GM23338 (cell line): ENCODE measurements at regions not wholly inside any gene's neighbourhood (a gene's known extent, or its start where the extent isn't known, plus 50 kb on each side); places are given as distances from the start of the nearest gene placed in this dataset.

Experiments used
- ATAC-seq: fragments of 200-7000 bp; cut with Tn5 transposase; 3 replicates; pipeline ENCODE4 v1.9.1; 2020
- DNase-seq: peaks from one replicate; pipeline ENCODE4 v3.0.0-alpha.2; 2015; ENCODE audit warnings: low spot score
- H2AFZ ChIP-seq: fragments of 200-600 bp; sonication (generic); 2 replicates; pipeline ENCODE4 v1.8.0; 2016; ENCODE audit warnings: antibody characterized with exemption, mild to moderate bottlenecking, moderate library complexity
- H3F3A ChIP-seq: fragments of 200-600 bp; sonication (generic); replicated peaks from 2 replicates; pipeline ENCODE4 v1.8.0; 2017; ENCODE audit warnings: antibody characterized with exemption, mixed run types, low read depth
- H3K27ac ChIP-seq: fragments of 200-600 bp; sonication (generic); 2 replicates; pipeline ENCODE4 v1.6.1; 2016; ENCODE audit warnings: low read depth
- H3K27me3 ChIP-seq: fragments of 200-600 bp; sonication (generic); 2 replicates; pipeline ENCODE4 v1.8.0; 2016; ENCODE audit warnings: mild to moderate bottlenecking, mixed run types, moderate library complexity; ENCODE audit not compliant: insufficient read depth
- H3K36me3 ChIP-seq: fragments of 200-600 bp; sonication (generic); 2 replicates; pipeline ENCODE4 v1.8.0; 2016; ENCODE audit warnings: mild to moderate bottlenecking; ENCODE audit not compliant: insufficient read depth
- H3K4me1 ChIP-seq: fragments of 200-600 bp; sonication (generic); 2 replicates; pipeline ENCODE4 v1.8.0; 2016; ENCODE audit warnings: mild to moderate bottlenecking, moderate library complexity; ENCODE audit not compliant: insufficient read depth
- H3K4me2 ChIP-seq: fragments of 200-600 bp; sonication (generic); 2 replicates; pipeline ENCODE4 v1.7.1; 2017; ENCODE audit warnings: mixed run types
- H3K4me3 ChIP-seq: fragments of 200-600 bp; sonication (generic); 2 replicates; pipeline ENCODE4 v1.6.1; 2016; ENCODE audit warnings: mixed run types
- H3K79me2 ChIP-seq: fragments of 200-600 bp; sonication (generic); replicated peaks from 2 replicates; pipeline ENCODE4 v1.8.0; 2017; ENCODE audit warnings: mild to moderate bottlenecking; ENCODE audit not compliant: insufficient read depth
- H3K9me2 ChIP-seq: fragments of 200-600 bp; sonication (generic); 2 replicates; pipeline ENCODE4 v1.8.0; 2017; ENCODE audit not compliant: insufficient read depth
- H4K20me1 ChIP-seq: fragments of 200-600 bp; sonication (generic); replicated peaks from 2 replicates; pipeline ENCODE4 v1.8.0; 2017; ENCODE audit warnings: mild to moderate bottlenecking; ENCODE audit not compliant: insufficient read depth
- H3K27ac Mint-ChIP-seq: 2 replicates; pipeline ENCODE4 v1.8.0; 2020; ENCODE audit warnings: inconsistent platforms, mild to moderate bottlenecking, moderate library complexity, mixed read lengths
- H3K27me3 Mint-ChIP-seq: 3 replicates; pipeline ENCODE4 v1.8.0; 2022; ENCODE audit warnings: low read depth, mild to moderate bottlenecking, moderate library complexity, mixed read lengths, inconsistent platforms; ENCODE audit not compliant: insufficient read depth, poor library complexity
- H3K36me3 Mint-ChIP-seq: 3 replicates; pipeline ENCODE4 v1.8.0; 2021; ENCODE audit warnings: low read depth, mild to moderate bottlenecking, inconsistent platforms, moderate library complexity, mixed read lengths
- H3K4me1 Mint-ChIP-seq: 3 replicates; pipeline ENCODE4 v1.8.0; 2020; ENCODE audit warnings: mild to moderate bottlenecking, inconsistent platforms, mixed read lengths
- H3K4me3 Mint-ChIP-seq: 3 replicates; pipeline ENCODE4 v1.8.0; 2021; ENCODE audit warnings: moderate library complexity, mild to moderate bottlenecking, inconsistent platforms, mixed read lengths
- H3K9me3 Mint-ChIP-seq: 3 replicates; pipeline ENCODE4 v1.8.0; 2020; ENCODE audit warnings: moderate library complexity, mild to moderate bottlenecking, inconsistent platforms, mixed read lengths
- ETS1 ChIP-seq: IDR thresholded peaks from 2 replicates; pipeline ENCODE4 v1.6.1; 2016; ENCODE audit warnings: antibody characterized with exemption
- EZH2 ChIP-seq: fragments of 200-600 bp; sonication (generic); IDR thresholded peaks from one replicate; pipeline ENCODE4 v1.8.0; 2017; ENCODE audit warnings: antibody characterized with exemption, mild to moderate bottlenecking, low read depth; ENCODE audit not compliant: unreplicated experiment
- EZH2phosphoT487 ChIP-seq: fragments of 200-600 bp; sonication (generic); IDR thresholded peaks from one replicate; pipeline ENCODE4 v1.8.1; 2018; ENCODE audit warnings: antibody characterized with exemption; ENCODE audit not compliant: unreplicated experiment
- NANOG ChIP-seq: IDR thresholded peaks from 2 replicates; pipeline ENCODE4 v1.6.1; 2016; ENCODE audit warnings: antibody characterized with exemption, borderline replicate concordance
- POLR2AphosphoS5 ChIP-seq: IDR thresholded peaks from 2 replicates; pipeline ENCODE4 v1.6.1; 2016; ENCODE audit warnings: antibody characterized with exemption, low read depth
- STAT1 ChIP-seq: IDR thresholded peaks from one replicate; pipeline ENCODE4 v1.6.1; 2016; ENCODE audit warnings: antibody characterized with exemption; ENCODE audit not compliant: unreplicated experiment
- ZNF331 ChIP-seq: fragments of 250-450 bp; sonication (Bioruptor Pico); IDR thresholded peaks from 2 replicates; pipeline ENCODE4 v1.5.0; 2020; ENCODE audit warnings: low read depth, mild to moderate bottlenecking, moderate library complexity
- ZNF462 ChIP-seq: fragments of 250-450 bp; sonication (Bioruptor Pico); IDR thresholded peaks from 2 replicates; pipeline ENCODE4 v1.5.0; 2020; ENCODE audit warnings: mild to moderate bottlenecking, moderate library complexity

GRCh38 chr12:76237086-76237701 lies 111.0 kb downstream of the BBS10 start:
- no peaks in the 10 kb centered on the region for H3K9me2 ChIP-seq
- H3K79me2 ChIP-seq: no peaks in the 10 kb centered on the region
- Mint-ChIP-seq H3K4me3 (no peak overlapping the region), H3K36me3 (no peaks in the 10 kb centered on the region), H3K27ac (no peak overlapping the region), H3K27me3 (peaks cover 3% of the 10 kb centered on the region), H3K4me1 (no peaks in the 10 kb centered on the region), H3K9me3 (no peaks in the 10 kb centered on the region)
- H3K4me2 ChIP-seq: no peak overlapping the region
- no peaks in the 10 kb centered on the region for H3F3A ChIP-seq
- no peak overlapping the region for H3K4me3 ChIP-seq
- no peaks in the 10 kb centered on the region for H3K4me1 ChIP-seq
- H4K20me1 ChIP-seq: no peaks in the 10 kb centered on the region
- no peak overlapping the region for H2AFZ ChIP-seq
- H3K36me3 ChIP-seq: no peaks in the 10 kb centered on the region
- no peaks in the 10 kb centered on the region for H3K27me3 ChIP-seq
- no peak for TF ChIP-seq EZH2
- no peak for TF ChIP-seq ETS1
- TF ChIP-seq ZNF331 (CRISPR knock-in tag): no peak
- no peak for DNase-seq
- no peak overlapping the region for H3K27ac ChIP-seq
- no peak for ATAC-seq

GRCh38 chr12:76236640-76237039 lies 111.6 kb downstream of the BBS10 start:
- H3K4me2 ChIP-seq: no peak overlapping the region
- no peaks in the 10 kb centered on the region for H3K9me3 Mint-ChIP-seq

GRCh38 chr12:76234741-76235140 lies 113.5 kb downstream of the BBS10 start:
- peaks cover 3% of the 10 kb centered on the region for H3K27me3 Mint-ChIP-seq
- no peak overlapping the region for H3K27ac Mint-ChIP-seq
- ATAC-seq (no peak), DNase-seq (no peak)
- no peak overlapping the region for H2AFZ ChIP-seq
- no peak overlapping the region for H3K4me3 ChIP-seq
- no peaks in the 10 kb centered on the region for H3K79me2 ChIP-seq
- H3K4me1 ChIP-seq: no peaks in the 10 kb centered on the region
- no peaks in the 10 kb centered on the region for H3F3A ChIP-seq
- no peak overlapping the region for H3K4me2 ChIP-seq
- H3K4me1 Mint-ChIP-seq: no peaks in the 10 kb centered on the region
- H3K4me3 Mint-ChIP-seq: no peak overlapping the region
- H3K27me3 ChIP-seq: no peaks in the 10 kb centered on the region
- H3K9me2 ChIP-seq: no peaks in the 10 kb centered on the region
- H3K36me3 ChIP-seq: no peaks in the 10 kb centered on the region
- H3K27ac ChIP-seq: no peak overlapping the region
- no peaks in the 10 kb centered on the region for H3K36me3 Mint-ChIP-seq
- H4K20me1 ChIP-seq: no peaks in the 10 kb centered on the region
- H3K9me3 Mint-ChIP-seq: no peaks in the 10 kb centered on the region
- TF ChIP-seq ZNF462 (CRISPR knock-in tag): no peak
- TF ChIP-seq STAT1: no peak
- TF ChIP-seq ZNF331 (CRISPR knock-in tag): no peak
- no peak for TF ChIP-seq NANOG
- TF ChIP-seq EZH2: no peak
- no peak for TF ChIP-seq POLR2AphosphoS5
- TF ChIP-seq EZH2phosphoT487: no peak
- no peak for TF ChIP-seq ETS1

More at GRCh38 chr12:76236640-76237039, 111.6 kb downstream of the BBS10 start:
- no peaks in the 10 kb centered on the region for H3K36me3 Mint-ChIP-seq
- no peak overlapping the region for H3K4me3 Mint-ChIP-seq
- H4K20me1 ChIP-seq: no peaks in the 10 kb centered on the region
- H3K27ac Mint-ChIP-seq: no peak overlapping the region
- no peaks in the 10 kb centered on the region for H3F3A ChIP-seq
- no peak overlapping the region for H3K27ac ChIP-seq
- ATAC-seq (no peak), DNase-seq (no peak)
- H3K36me3 ChIP-seq: no peaks in the 10 kb centered on the region
- no peaks in the 10 kb centered on the region for H3K4me1 Mint-ChIP-seq
- H3K4me1 ChIP-seq: no peaks in the 10 kb centered on the region
- TF ChIP-seq POLR2AphosphoS5: no peak
- H3K27me3 Mint-ChIP-seq: peaks cover 3% of the 10 kb centered on the region
- no peak overlapping the region for H3K4me3 ChIP-seq
- H3K27me3 ChIP-seq: no peaks in the 10 kb centered on the region
- H2AFZ ChIP-seq: no peak overlapping the region
- no peaks in the 10 kb centered on the region for H3K9me2 ChIP-seq
- no peaks in the 10 kb centered on the region for H3K79me2 ChIP-seq
